Neural cell (in vitro differentiated cells): ENCODE measurements at regions not wholly inside any gene's neighbourhood (a gene's known extent, or its start where the extent isn't known, plus 50 kb on each side); places are given as distances from the start of the nearest gene placed in this dataset.

Experiments
- H2AFZ ChIP-seq: fragments of 200-600, 300-800 bp; sonication (generic), shearing (Covaris generic); 2 replicates; pipeline ENCODE4 v1.6.0; 2014; ENCODE audit warnings: low read depth, mild to moderate bottlenecking, antibody characterized with exemption, low read length, moderate library complexity
- H3F3A ChIP-seq: fragments of 200-600 bp; shearing (Covaris generic); 2 replicates; pipeline ENCODE4 v1.6.1; 2016; ENCODE audit warnings: mild to moderate bottlenecking, moderate library complexity, mixed read lengths, antibody characterized with exemption, low read length; ENCODE audit not compliant: insufficient read depth, poor library complexity, severe bottlenecking
- H3K27ac ChIP-seq: fragments of 200-600, 300-800 bp; sonication (generic), shearing (Covaris generic); 2 replicates; pipeline ENCODE4 v1.5.1; 2014; ENCODE audit warnings: mild to moderate bottlenecking, low read length, moderate library complexity
- H3K27me3 ChIP-seq: fragments of 300-800, 200-600 bp; sonication (generic), shearing (Covaris generic); 2 replicates; pipeline ENCODE4 v1.6.0; 2014; ENCODE audit warnings: mild to moderate bottlenecking, low read depth, low read length, moderate library complexity; ENCODE audit not compliant: insufficient read depth
- H3K36me3 ChIP-seq: fragments of 300-800, 200-600 bp; sonication (generic), shearing (Covaris generic); 2 replicates; pipeline ENCODE4 v1.5.1; 2014; ENCODE audit warnings: mild to moderate bottlenecking, antibody characterized with exemption, low read length, moderate library complexity; ENCODE audit not compliant: insufficient read depth
- H3K4me2 ChIP-seq: fragments of 300-800, 200-600 bp; sonication (generic), shearing (Covaris generic); 2 replicates; pipeline ENCODE4 v1.6.0; 2014; ENCODE audit warnings: mild to moderate bottlenecking, low read length
- H3K4me3 ChIP-seq: fragments of 300-800, 200-600 bp; sonication (generic), shearing (Covaris generic); 2 replicates; pipeline ENCODE4 v1.5.1; 2014; ENCODE audit warnings: mild to moderate bottlenecking, low read length, moderate library complexity
- H3K79me2 ChIP-seq: fragments of 200-600 bp; shearing (Covaris generic); replicated peaks from 2 replicates; pipeline ENCODE4 v1.6.0; 2014; ENCODE audit warnings: mild to moderate bottlenecking, low read length, moderate library complexity; ENCODE audit not compliant: insufficient read depth
- H3K9ac ChIP-seq: fragments of 300-800, 200-600 bp; sonication (generic), shearing (Covaris generic); 2 replicates; pipeline ENCODE4 v1.6.1; 2016; ENCODE audit warnings: mild to moderate bottlenecking, low read length, mixed read lengths
- H3K9me2 ChIP-seq: fragments of 200-600 bp; shearing (Covaris generic); 2 replicates; pipeline ENCODE4 v1.6.1; 2016; ENCODE audit warnings: mild to moderate bottlenecking, low read length, mixed read lengths; ENCODE audit not compliant: insufficient read depth
- H3K9me3 ChIP-seq: fragments of 200-600, 300-800 bp; sonication (generic), shearing (Covaris generic); 2 replicates; pipeline ENCODE4 v1.6.1; 2016; ENCODE audit warnings: mild to moderate bottlenecking, mixed run types, low read length, moderate library complexity, mixed read lengths
- H4K20me1 ChIP-seq: fragments of 200-600 bp; shearing (Covaris generic); 2 replicates; pipeline ENCODE4 v1.6.1; 2016; ENCODE audit warnings: mild to moderate bottlenecking, mixed run types; ENCODE audit not compliant: insufficient read depth
- CTCF ChIP-seq: fragments of 450-650 bp; IDR thresholded peaks from 2 replicates; pipeline ENCODE4 v1.5.1; 2014; ENCODE audit warnings: antibody characterized with exemption, mild to moderate bottlenecking, moderate library complexity; ENCODE audit not compliant: poor library complexity, severe bottlenecking
- EP300 ChIP-seq: fragments of 450-650 bp; conservative IDR thresholded peaks from 2 replicates; pipeline ENCODE4 v1.6.1; 2014; ENCODE audit warnings: antibody characterized with exemption, mild to moderate bottlenecking, moderate library complexity; ENCODE audit not compliant: poor library complexity, severe bottlenecking
- EZH2 ChIP-seq: fragments of 200-600, 300-800 bp; shearing (Covaris generic), sonication (generic); IDR thresholded peaks from 2 replicates; pipeline ENCODE4 v1.6.1; 2014; ENCODE audit warnings: antibody characterized with exemption, low read length, borderline replicate concordance, mild to moderate bottlenecking; ENCODE audit not compliant: insufficient read depth, poor library complexity, severe bottlenecking
- MXI1 ChIP-seq: fragments of 450-650 bp; conservative IDR thresholded peaks from 2 replicates; pipeline ENCODE4 v1.6.1; 2014; ENCODE audit warnings: antibody characterized with exemption, mild to moderate bottlenecking; ENCODE audit not compliant: poor library complexity, severe bottlenecking
- POLR2AphosphoS5 ChIP-seq: IDR thresholded peaks from 2 replicates; pipeline ENCODE4 v1.6.1; 2012
- RAD21 ChIP-seq: fragments of 450-650 bp; conservative IDR thresholded peaks from 2 replicates; pipeline ENCODE4 v1.6.1; 2014; ENCODE audit warnings: antibody characterized with exemption, mild to moderate bottlenecking, moderate library complexity
- REST ChIP-seq: IDR thresholded peaks from 2 replicates; pipeline ENCODE4 v1.6.1; 2012; ENCODE audit warnings: borderline replicate concordance
- SMC3 ChIP-seq: fragments of 450-650 bp; conservative IDR thresholded peaks from 2 replicates; pipeline ENCODE4 v1.6.1; 2014; ENCODE audit warnings: antibody characterized with exemption, mild to moderate bottlenecking, moderate library complexity; ENCODE audit not compliant: poor library complexity
- TAF1 ChIP-seq: IDR thresholded peaks from 2 replicates; pipeline ENCODE4 v1.6.1; 2012; ENCODE audit warnings: low read depth

GRCh38 chr1:94746635-94747525 lies 73.3 kb upstream of the SLC44A3 start:
- H3K4me2 ChIP-seq = no peak overlapping the region
- no peaks in the 10 kb centered on the region for H4K20me1 ChIP-seq
- no peak for TF ChIP-seq SMC3
- TF ChIP-seq RAD21 = no peak
- no peak for TF ChIP-seq POLR2AphosphoS5
- H2AFZ ChIP-seq = no peak overlapping the region
- H3K9ac ChIP-seq = no peak overlapping the region
- H3K79me2 ChIP-seq = no peaks in the 10 kb centered on the region
- no peaks in the 10 kb centered on the region for H3K27me3 ChIP-seq
- no peak overlapping the region for H3K27ac ChIP-seq
- H3K4me3 ChIP-seq = no peak overlapping the region
- no peaks in the 10 kb centered on the region for H3F3A ChIP-seq
- no peaks in the 10 kb centered on the region for H3K9me3 ChIP-seq
- no peaks in the 10 kb centered on the region for H3K36me3 ChIP-seq
- H3K9me2 ChIP-seq = no peaks in the 10 kb centered on the region

- H3K79me2 ChIP-seq = no peaks in the 10 kb centered on the region
Measured at GRCh38 chr1:94745742-94746141, 74.4 kb upstream of the SLC44A3 start.

More at GRCh38 chr1:94745742-94746141, 74.4 kb upstream of the SLC44A3 start:
- Histone ChIP-seq H4K20me1 (no peaks in the 10 kb centered on the region), H3K4me2 (no peak overlapping the region), H3F3A (no peaks in the 10 kb centered on the region), H3K9me2 (no peaks in the 10 kb centered on the region), H3K27ac (no peak overlapping the region), H3K4me3 (no peak overlapping the region), H3K9me3 (no peaks in the 10 kb centered on the region), H3K9ac (no peak overlapping the region), H3K36me3 (no peaks in the 10 kb centered on the region), H3K27me3 (no peaks in the 10 kb centered on the region), H2AFZ (no peak overlapping the region)
- TF ChIP-seq REST (no peak), TAF1 (no peak), POLR2AphosphoS5 (no peak), CTCF (no peak), RAD21 (no peak), SMC3 (no peak), EZH2 (no peak), EP300 (no peak), MXI1 (no peak)
